A549 (cell line): ENCODE measurements at regions not wholly inside any gene's neighbourhood (a gene's known extent, or its start where the extent isn't known, plus 50 kb on each side); places are given as distances from the start of the nearest gene placed in this dataset.

ENCODE experiments used
- CTCF ChIP-seq: fragments of >200 bp; sonication (Bioruptor Twin); formaldehyde crosslinking; IDR thresholded peaks from 3 replicates; pipeline ENCODE4 v1.5.1; 2016
- MYC ChIP-seq: IDR thresholded peaks from 2 replicates; pipeline ENCODE4 v1.6.1; 2012; ENCODE audit warnings: mild to moderate bottlenecking, inconsistent platforms, low read length, improper control_type of control experiment, borderline replicate concordance
- PBX3 ChIP-seq: IDR thresholded peaks from 2 replicates; pipeline ENCODE4 v1.6.1; 2012
- POLR2A ChIP-seq: IDR thresholded peaks from 2 replicates; pipeline ENCODE4 v1.6.1; 2012; ENCODE audit warnings: mild to moderate bottlenecking, low read length
- RAD21 ChIP-seq, 2 experiments: fragments of >200 bp in 1 of 2; sonication (Bioruptor Twin) in 1 of 2; formaldehyde crosslinking in 1 of 2; IDR thresholded peaks in 1 of 2; conservative IDR thresholded peaks in 1 of 2; 2 replicates in 1 of 2; 3 replicates in 1 of 2; pipeline ENCODE4 v1.6.1; 2012 to 2018; ENCODE audit warnings: inconsistent platforms in 1 of 2
- SMC3 ChIP-seq: fragments of >200 bp; sonication (Bioruptor Twin); formaldehyde crosslinking; IDR thresholded peaks from 3 replicates; pipeline ENCODE4 v1.6.1; 2018; ENCODE audit warnings: inconsistent platforms
- SREBF2 ChIP-seq: fragments of 450-650 bp; IDR thresholded peaks from 2 replicates; pipeline ENCODE4 v1.6.1; 2014; ENCODE audit warnings: mild to moderate bottlenecking, moderate library complexity
- TF ChIP-seq, protein P1 (sequence below): fragments of 450-650 bp; IDR thresholded peaks from 2 replicates; pipeline ENCODE4 v1.6.1; 2014; ENCODE audit warnings: antibody characterized with exemption

DNA sequence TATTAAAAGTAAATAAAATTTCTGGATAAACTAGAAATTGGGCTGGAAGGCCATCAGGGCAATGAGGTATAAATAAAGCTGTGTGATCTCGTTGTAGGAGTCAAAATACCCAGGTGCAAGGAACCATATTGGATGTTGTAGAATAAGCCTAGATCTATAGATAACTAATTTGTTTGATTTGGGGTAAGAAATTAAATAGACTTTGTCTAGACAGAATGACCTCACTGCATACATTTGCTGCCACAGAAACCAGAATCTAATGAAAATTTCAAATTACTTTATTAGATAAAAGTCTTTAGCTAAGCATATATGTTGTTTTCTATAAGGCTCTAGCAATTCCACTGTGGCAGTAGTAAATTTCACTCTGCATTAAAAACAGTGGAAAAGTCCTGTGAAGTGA is 225.2 kb upstream of the ITGA1 start:
- TF ChIP-seq PBX3 (no peak), MYC (no peak), CTCF (no peak), RAD21 (conservative IDR thresholded peaks at IDR 0.05 in 1 of 2, IDR thresholded peaks at IDR 0.05 in 1 of 2) (no peak), SREBF2 (no peak), SMC3 (no peak), POLR2A (no peak)
- TF ChIP-seq, protein P1, sequence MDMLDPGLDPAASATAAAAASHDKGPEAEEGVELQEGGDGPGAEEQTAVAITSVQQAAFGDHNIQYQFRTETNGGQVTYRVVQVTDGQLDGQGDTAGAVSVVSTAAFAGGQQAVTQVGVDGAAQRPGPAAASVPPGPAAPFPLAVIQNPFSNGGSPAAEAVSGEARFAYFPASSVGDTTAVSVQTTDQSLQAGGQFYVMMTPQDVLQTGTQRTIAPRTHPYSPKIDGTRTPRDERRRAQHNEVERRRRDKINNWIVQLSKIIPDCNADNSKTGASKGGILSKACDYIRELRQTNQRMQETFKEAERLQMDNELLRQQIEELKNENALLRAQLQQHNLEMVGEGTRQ: no peak
